Activated CD8-positive, alpha-beta T cell treated with anti-CD3 and anti-CD28 coated beads for 36 hours (primary cell): ENCODE measurements at regions not wholly inside any gene's neighbourhood (a gene's known extent, or its start where the extent isn't known, plus 50 kb on each side); places are given as distances from the start of the nearest gene placed in this dataset.

ENCODE experiments used
- ATAC-seq: fragments of 200-7000 bp; cut with Tn5 transposase; one replicate; pipeline ENCODE4 v1.10.0; 2021; ENCODE audit warnings: mild to moderate bottlenecking, moderate library complexity
- CTCF ChIA-PET: fragments of 350-600 bp; sonication (Branson Sonifier 250); formaldehyde crosslinking; loops from one replicate; lab custom pipeline; 2021; ENCODE audit warnings: antibody characterized with exemption; lab: Charles Lee
- POLR2A ChIA-PET: fragments of 350-600 bp; sonication (Branson Sonifier 250); formaldehyde crosslinking; loops from one replicate; lab custom pipeline; 2021; ENCODE audit warnings: antibody characterized with exemption; lab: Charles Lee
- DNase-seq: peaks from one replicate; pipeline ENCODE4 v3.0.0-alpha.2; 2020
- H3K27ac Mint-ChIP-seq: one replicate; pipeline ENCODE4 v1.8.0; 2021; ENCODE audit warnings: mild to moderate bottlenecking, mixed read lengths
- H3K27me3 Mint-ChIP-seq: one replicate; pipeline ENCODE4 v1.8.0; 2021; ENCODE audit warnings: mixed read lengths
- H3K36me3 Mint-ChIP-seq: one replicate; pipeline ENCODE4 v1.8.0; 2021; ENCODE audit warnings: low read depth, mixed read lengths
- H3K4me1 Mint-ChIP-seq: one replicate; pipeline ENCODE4 v1.8.0; 2021; ENCODE audit warnings: low read depth, mixed read lengths
- H3K4me3 Mint-ChIP-seq: one replicate; pipeline ENCODE4 v1.8.0; 2021; ENCODE audit warnings: mild to moderate bottlenecking, moderate library complexity, mixed read lengths
- H3K9me3 Mint-ChIP-seq: one replicate; pipeline ENCODE4 v1.8.0; 2021; ENCODE audit warnings: mixed read lengths
- intact Hi-C: fragments of 100-400 bp; cut with micrococcal nuclease; formaldehyde crosslinking; loops from one replicate; pipeline ENCODE4 v1.10.0; 2022
- TF ChIP-seq, protein P1 (sequence below): fragments of 200-600 bp; IDR thresholded peaks from one replicate; pipeline ENCODE4 v1.8.0; 2022; ENCODE audit warnings: antibody characterized with exemption, mild to moderate bottlenecking

DNA sequence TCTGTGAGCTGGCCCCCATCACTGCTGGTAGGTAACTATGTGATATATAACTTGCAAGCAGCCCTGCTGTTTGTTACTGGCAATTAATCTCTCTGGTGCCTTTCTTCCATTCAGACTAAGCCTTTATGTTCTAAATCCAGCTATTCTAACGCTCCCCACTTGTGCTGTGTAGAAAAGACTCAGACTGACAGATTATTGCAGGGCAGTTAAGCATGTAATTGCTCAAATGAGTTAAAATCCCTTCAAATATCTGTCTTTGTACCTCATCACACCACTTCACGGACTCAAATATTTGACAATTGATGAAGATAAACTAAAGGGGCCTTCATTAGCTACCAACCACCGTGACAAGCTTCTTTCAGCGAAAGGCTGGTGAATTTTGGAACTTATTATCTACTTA is 416.2 kb downstream of the NR2F2 start:
- ChIA-PET CTCF (no interaction called here), POLR2A (no interaction called here)
- Mint-ChIP-seq H3K27ac (no peak overlapping the region), H3K27me3 (no peaks in the 10 kb centered on the region), H3K9me3 (no peaks in the 10 kb centered on the region), H3K4me3 (no peak overlapping the region), H3K36me3 (no peaks in the 10 kb centered on the region), H3K4me1 (no peaks in the 10 kb centered on the region)
- DNase-seq (no peak), ATAC-seq (no peak)
- intact Hi-C loops, result no loop called here
- TF ChIP-seq, protein P1, sequence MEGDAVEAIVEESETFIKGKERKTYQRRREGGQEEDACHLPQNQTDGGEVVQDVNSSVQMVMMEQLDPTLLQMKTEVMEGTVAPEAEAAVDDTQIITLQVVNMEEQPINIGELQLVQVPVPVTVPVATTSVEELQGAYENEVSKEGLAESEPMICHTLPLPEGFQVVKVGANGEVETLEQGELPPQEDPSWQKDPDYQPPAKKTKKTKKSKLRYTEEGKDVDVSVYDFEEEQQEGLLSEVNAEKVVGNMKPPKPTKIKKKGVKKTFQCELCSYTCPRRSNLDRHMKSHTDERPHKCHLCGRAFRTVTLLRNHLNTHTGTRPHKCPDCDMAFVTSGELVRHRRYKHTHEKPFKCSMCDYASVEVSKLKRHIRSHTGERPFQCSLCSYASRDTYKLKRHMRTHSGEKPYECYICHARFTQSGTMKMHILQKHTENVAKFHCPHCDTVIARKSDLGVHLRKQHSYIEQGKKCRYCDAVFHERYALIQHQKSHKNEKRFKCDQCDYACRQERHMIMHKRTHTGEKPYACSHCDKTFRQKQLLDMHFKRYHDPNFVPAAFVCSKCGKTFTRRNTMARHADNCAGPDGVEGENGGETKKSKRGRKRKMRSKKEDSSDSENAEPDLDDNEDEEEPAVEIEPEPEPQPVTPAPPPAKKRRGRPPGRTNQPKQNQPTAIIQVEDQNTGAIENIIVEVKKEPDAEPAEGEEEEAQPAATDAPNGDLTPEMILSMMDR, result no peak

DNA sequence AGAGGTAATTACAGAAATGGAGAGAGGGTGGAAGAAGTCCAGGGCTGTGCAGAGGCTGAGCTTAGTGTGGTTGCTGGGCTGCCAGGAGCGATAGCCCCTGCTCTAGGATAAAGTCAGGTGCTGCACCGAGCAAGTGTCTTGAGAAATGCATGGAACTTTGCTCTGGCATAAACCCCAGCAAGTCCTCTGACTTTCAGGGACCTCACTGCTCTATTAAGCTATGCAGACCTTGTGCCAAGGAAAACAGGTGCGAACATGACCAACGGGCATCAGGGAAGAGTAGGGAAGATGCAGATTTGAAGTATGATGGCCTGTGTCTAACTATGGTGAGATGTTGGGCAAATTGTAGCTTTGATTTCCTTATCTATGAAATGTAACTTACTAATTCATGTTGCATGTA is 416.8 kb downstream of the NR2F2 start:
- ATAC-seq (no peak), DNase-seq (no peak)
- H3K4me1 Mint-ChIP-seq, result no peaks in the 10 kb centered on the region
- ChIA-PET CTCF (no interaction called here), POLR2A (no interaction called here)
- TF ChIP-seq, protein P1, result no peak
- intact Hi-C loops, result no loop called here
- no peak overlapping the region for H3K27ac Mint-ChIP-seq
- H3K36me3 Mint-ChIP-seq, result no peaks in the 10 kb centered on the region
- no peaks in the 10 kb centered on the region for H3K27me3 Mint-ChIP-seq
- no peaks in the 10 kb centered on the region for H3K9me3 Mint-ChIP-seq
- no peak overlapping the region for H3K4me3 Mint-ChIP-seq

DNA sequence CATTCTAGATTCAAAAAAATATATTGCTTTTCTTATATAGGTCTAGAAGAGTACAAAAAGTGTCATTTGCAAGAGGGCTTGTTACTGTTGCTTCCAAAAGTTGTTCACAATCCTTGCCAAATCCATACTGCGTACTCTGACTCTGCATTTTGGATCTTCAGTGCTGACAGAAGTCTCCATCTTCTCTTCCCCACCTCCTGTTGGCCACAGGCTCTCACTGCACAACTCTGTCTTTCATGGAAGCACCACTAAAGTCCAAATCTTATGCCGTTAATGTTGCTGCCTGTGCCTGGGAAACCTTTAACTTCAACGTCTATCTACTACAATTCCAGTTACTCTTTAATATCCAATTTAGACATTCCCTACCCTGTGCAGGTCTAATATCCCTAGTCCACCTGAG is 419.9 kb downstream of the NR2F2 start:
- Mint-ChIP-seq H3K9me3 (peaks cover 5% of the 10 kb centered on the region), H3K4me1 (no peaks in the 10 kb centered on the region), H3K27me3 (no peaks in the 10 kb centered on the region), H3K27ac (no peak overlapping the region), H3K36me3 (no peaks in the 10 kb centered on the region), H3K4me3 (no peak overlapping the region)
- ATAC-seq (no peak), DNase-seq (no peak)
- CTCF ChIA-PET, result no interaction called here
- TF ChIP-seq, protein P1, result no peak
- intact Hi-C loops, result no loop called here
- POLR2A ChIA-PET, result no interaction called here

DNA sequence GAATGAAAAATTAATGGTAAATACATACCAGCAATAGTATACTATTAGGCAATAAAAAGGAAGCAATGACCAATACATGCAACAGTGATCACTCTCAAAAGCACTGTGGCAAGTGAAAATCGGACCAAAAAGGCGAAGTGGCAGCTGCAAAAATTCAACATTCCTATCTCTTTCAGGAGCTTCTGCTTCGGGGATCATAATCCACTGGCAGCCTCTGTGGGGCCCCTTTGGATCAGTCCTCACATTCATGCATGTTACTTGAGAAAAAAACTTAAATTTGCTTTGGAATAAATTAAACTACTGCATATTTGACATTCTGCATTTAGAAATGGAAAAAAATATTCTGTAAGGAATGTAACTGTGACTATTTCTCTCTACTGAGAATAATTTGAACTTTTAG is 425.6 kb downstream of the NR2F2 start:
- CTCF ChIA-PET, result no interaction called here
- H3K27me3 Mint-ChIP-seq, result no peaks in the 10 kb centered on the region
- POLR2A ChIA-PET, result no interaction called here
- H3K36me3 Mint-ChIP-seq, result no peaks in the 10 kb centered on the region
- H3K4me1 Mint-ChIP-seq, result no peaks in the 10 kb centered on the region
- ATAC-seq (no peak), DNase-seq (no peak)
- intact Hi-C loops, result no loop called here
- TF ChIP-seq, protein P1, result no peak
- H3K27ac Mint-ChIP-seq, result no peak overlapping the region
- H3K4me3 Mint-ChIP-seq, result no peak overlapping the region
- peaks cover 5% of the 10 kb centered on the region for H3K9me3 Mint-ChIP-seq

DNA sequence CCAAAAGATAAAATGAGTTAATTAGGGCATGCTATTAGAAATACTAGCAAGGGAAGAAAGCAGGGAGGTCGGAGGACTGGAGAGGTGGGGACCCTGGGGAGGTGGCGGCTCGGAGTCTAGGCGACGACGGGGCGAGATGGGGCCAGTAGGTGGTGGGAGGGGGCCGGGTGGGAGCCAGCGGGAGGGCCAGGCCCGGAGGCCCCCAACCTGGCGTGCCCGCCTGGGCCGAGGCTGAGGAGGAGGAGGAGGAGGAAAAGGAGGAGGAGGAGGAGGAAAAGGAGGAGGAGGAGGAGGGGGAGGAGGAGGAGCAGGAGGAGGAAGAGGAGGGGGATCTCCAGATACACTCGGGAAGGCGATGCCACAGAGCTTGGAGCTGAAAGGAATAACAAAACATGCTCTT is 426.2 kb downstream of the NR2F2 start:
- no peaks in the 10 kb centered on the region for H3K27me3 Mint-ChIP-seq
- no peak for DNase-seq
- H3K9me3 Mint-ChIP-seq, result peaks cover 5% of the 10 kb centered on the region
- ChIA-PET POLR2A (no interaction called here), CTCF (no interaction called here)
- no peak overlapping the region for H3K27ac Mint-ChIP-seq
- no peaks in the 10 kb centered on the region for H3K4me1 Mint-ChIP-seq
- intact Hi-C loops, result no loop called here
- TF ChIP-seq, protein P1, result no peak
- ATAC-seq, result no peak
- H3K36me3 Mint-ChIP-seq, result no peaks in the 10 kb centered on the region
- no peak overlapping the region for H3K4me3 Mint-ChIP-seq
